ENCODE measurements at regions not wholly inside any gene's neighbourhood (a gene's known extent, or its start where the extent isn't known, plus 50 kb on each side); places are given as distances from the start of the nearest gene placed in this dataset.

DNA sequence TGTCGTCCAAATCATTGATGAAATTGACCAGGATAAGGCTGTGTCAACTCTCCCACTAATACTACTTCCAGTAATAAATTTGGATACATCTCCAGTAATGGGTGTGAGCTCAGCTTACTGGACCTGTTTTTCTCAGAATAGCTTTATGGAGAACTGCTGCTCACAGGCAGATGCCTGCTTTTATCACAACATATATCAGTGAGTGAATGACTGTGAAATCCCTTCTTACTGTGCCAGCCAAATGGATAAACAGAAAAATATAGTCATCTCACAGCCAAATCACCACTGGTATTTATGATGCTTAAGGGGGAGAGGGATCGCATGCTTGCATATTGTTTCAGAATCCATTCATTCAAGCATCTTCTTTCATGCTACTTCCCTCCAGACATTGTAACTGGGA is 148.4 kb upstream of the PAPPA start:
- TF ChIP-seq, protein P1, sequence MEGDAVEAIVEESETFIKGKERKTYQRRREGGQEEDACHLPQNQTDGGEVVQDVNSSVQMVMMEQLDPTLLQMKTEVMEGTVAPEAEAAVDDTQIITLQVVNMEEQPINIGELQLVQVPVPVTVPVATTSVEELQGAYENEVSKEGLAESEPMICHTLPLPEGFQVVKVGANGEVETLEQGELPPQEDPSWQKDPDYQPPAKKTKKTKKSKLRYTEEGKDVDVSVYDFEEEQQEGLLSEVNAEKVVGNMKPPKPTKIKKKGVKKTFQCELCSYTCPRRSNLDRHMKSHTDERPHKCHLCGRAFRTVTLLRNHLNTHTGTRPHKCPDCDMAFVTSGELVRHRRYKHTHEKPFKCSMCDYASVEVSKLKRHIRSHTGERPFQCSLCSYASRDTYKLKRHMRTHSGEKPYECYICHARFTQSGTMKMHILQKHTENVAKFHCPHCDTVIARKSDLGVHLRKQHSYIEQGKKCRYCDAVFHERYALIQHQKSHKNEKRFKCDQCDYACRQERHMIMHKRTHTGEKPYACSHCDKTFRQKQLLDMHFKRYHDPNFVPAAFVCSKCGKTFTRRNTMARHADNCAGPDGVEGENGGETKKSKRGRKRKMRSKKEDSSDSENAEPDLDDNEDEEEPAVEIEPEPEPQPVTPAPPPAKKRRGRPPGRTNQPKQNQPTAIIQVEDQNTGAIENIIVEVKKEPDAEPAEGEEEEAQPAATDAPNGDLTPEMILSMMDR (IDR thresholded peaks at IDR 0.05) = no peak
- no peak for TF ChIP-seq POLR2A (IDR thresholded peaks at IDR 0.05)
